Erythroblast (primary cell): ENCODE measurements at regions not wholly inside any gene's neighbourhood (a gene's known extent, or its start where the extent isn't known, plus 50 kb on each side); places are given as distances from the start of the nearest gene placed in this dataset.

Source experiments
- DNase-seq, 2 experiments: peaks; one replicate each; lab custom pipeline; 2025; lab: John Stamatoyannopoulos, UW
- GATA1 ChIP-seq: IDR thresholded peaks from 2 replicates; pipeline ENCODE4 v1.6.1; 2011; ENCODE audit warnings: low read depth, mild to moderate bottlenecking, control low read depth, low read length, moderate library complexity
- POLR2A ChIP-seq: IDR thresholded peaks from 2 replicates; pipeline ENCODE4 v1.6.1; 2011; ENCODE audit warnings: mild to moderate bottlenecking, low read length

DNA sequence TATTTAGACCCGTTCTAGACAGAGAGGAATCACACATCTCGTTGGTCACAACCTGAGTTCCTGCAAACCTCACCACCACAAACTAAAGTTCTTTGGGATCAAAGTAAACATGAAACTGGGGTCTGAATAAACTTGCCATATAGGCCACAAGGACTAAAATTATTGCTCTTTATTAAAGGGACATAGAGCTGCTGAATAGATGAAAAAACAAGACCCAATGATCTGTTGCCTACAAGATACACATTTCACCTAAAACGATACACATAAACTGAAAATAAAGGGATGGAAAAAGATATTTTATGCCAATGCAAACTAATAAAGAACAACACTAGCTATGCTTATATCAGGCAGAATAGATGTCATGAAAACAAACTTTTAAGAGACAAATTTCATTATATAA lies 623.0 kb downstream of the TBC1D32 start:
- no peak for DNase-seq
- TF ChIP-seq GATA1, result no peak
- TF ChIP-seq POLR2A, result no peak

DNA sequence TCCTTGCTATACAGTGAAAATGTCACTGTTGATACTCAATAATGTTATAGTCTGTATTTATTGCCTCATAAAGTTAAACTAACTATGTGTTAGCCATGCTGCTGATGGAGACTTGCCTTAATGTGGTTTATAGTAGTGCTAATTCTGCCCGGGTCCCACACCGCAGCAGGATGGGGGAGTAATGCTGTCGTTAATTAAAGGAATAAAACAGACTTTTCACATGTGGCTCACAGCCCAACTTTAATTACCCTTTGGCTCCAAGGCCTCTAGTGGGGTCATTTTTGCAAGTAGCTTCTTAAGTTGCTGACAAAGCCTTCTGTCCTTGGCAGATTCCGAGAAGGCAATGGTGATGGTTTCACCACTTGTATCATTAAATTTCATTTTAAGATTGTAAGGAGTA lies 634.3 kb downstream of the TBC1D32 start:
- no peak for TF ChIP-seq GATA1
- no peak for TF ChIP-seq POLR2A
- DNase-seq, result no peak

DNA sequence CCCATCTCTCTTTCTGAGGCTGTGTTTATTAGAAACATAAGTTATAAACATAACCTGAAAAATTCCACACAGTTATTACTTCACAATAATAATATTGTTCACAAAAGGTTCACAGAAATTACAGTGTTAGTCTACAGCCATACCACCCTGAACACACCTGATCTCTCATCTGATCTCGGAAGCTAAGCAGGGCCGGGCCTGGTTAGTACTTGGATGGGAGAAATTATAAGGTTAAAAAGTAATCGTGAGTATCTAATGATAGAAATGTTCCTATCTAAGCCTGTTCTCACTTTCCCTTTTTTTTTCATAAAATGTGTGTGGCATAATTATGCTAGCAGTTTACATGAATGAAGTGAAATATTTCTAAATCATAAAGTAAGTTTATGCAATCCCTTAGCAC lies 647.8 kb downstream of the TBC1D32 start:
- TF ChIP-seq POLR2A (no peak), GATA1 (no peak)
- no peak for DNase-seq

DNA sequence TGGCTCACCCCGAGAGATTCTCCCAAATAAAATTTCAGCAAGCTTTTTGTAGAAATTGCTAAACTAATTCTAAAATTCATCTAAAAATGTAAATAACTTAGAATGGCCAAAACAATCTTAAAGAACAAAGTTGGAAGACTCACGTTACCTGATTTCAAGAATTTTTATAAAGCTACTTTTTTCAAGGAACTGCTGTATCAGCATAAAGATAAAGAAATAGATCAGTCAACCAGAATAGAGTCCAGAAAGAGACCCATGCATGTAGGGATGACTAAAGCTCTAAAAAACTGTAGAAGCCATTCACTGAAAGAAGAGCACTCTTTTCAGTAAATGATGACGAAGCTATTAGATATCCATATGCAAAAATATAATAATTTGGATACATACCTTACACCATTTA lies 652.1 kb downstream of the TBC1D32 start:
- no peak for DNase-seq
- TF ChIP-seq GATA1 (no peak), POLR2A (no peak)

DNA sequence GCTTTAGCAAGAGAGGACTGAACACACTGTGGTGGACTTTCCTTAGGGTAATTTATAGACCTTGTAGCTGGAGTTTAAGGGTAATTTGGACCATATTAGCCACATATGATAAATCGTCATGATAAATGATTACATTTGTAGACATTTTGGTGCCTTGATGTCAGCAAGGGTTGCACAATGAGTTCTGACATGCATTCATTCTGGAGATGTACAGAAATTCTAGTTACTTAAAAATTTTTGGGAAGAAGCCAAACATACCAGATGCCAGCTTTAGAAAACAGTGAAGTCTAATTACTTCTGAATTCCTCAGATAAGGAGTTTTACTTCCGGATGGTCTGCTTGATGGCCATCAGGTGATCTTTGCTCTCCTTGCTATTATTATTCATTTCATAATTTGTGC lies 653.1 kb downstream of the TBC1D32 start:
- TF ChIP-seq GATA1, result no peak
- no peak for TF ChIP-seq POLR2A
- DNase-seq, result no peak

DNA sequence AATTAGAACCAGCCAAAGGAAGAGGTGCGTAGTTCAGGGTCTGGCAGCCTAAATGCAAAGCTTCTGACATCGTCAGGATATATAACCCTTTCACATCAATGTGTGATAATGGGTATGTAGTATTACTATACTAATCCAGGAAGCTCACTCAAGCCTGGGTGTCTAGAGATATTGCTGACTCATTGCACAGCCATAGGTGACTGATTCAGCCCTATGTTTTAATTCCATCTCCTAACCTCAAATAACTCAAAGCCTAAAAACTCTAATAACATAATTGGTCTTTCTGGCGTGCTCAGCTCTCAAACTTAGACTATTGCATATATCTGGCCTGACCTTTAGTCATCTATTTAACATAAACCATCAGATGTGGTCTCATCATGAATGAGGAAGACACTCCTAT lies 658.4 kb downstream of the TBC1D32 start:
- DNase-seq, result no peak
- TF ChIP-seq GATA1, result no peak
- no peak for TF ChIP-seq POLR2A

DNA sequence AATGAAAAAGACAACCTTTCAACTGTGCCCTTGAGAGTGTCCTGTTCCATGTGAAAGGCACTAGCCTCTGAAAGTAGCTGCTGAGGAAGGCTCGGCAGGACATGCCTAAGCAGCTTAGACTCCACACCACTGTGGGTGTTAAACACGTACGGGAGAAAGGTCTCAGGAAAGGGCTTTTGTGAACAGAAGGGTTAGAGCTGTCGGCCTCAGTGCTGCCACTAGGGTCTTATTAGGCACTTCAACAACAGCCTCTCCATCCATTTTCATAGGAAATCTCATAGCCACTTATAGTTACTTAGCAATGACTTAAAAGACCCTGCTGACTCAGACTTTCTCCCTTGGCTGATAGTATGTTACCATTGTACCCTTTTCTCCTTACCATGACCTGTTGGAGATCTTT lies 662.8 kb downstream of the TBC1D32 start:
- no peak for DNase-seq
- TF ChIP-seq GATA1 (no peak), POLR2A (no peak)

DNA sequence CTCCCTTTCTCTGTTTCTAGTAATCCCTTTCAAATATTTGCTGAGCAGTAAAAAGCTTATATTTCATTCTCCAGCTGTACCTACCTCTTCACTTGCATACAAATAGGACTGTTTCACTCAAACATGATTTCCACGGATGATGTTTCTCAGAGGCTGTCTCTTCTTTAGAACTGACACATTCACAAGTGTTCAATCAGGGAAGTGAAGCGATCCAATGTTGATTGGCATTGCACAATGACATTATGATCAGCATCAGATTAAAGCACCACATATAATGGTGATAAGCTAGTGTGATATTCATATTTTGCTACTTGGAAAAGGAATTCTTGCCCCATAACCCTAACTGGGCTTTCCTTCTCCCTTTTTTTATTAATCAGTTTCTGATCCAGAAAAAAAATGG lies 681.8 kb downstream of the TBC1D32 start:
- DNase-seq, result no peak
- TF ChIP-seq POLR2A (no peak), GATA1 (no peak)

DNA sequence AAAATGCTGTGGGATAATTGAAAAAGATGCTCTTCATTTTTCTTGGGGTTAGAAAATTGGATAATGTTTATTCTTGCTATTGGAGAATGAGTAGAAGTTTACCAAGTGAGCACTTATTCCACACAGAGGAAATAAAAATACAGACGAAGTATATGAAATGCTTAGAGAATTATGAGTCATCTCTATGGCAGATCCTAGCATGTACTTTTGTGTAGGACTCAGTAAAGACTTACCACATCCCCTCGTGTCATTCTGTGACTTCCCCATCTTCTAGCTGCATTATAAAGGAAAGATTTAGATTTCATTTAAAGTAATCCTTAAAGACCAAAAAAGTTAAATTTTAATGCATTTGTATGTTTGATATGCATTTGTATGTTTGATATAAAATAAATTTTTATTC lies 685.6 kb downstream of the TBC1D32 start:
- DNase-seq, result no peak
- TF ChIP-seq POLR2A (no peak), GATA1 (no peak)

DNA sequence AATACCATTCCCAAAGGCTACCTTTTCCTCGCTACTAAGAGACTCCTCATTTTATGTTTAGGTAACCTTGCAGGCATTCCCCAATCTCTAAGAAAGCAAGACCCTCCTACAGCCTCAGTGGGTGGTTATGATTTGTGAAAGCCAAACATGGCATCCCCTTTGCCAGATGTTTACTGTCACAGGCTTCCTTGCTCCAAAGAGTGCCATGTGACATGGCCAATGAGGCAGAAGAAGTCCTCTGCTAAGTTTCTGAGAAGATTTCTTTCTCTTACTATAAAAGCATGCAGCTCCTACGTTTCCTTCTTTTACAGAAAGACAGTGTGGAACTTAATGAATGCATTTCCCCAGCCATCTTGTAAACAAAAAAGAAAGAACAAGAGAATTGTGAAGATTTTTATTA lies 688.2 kb downstream of the TBC1D32 start:
- no peak for DNase-seq
- TF ChIP-seq GATA1, result no peak
- TF ChIP-seq POLR2A, result no peak

DNA sequence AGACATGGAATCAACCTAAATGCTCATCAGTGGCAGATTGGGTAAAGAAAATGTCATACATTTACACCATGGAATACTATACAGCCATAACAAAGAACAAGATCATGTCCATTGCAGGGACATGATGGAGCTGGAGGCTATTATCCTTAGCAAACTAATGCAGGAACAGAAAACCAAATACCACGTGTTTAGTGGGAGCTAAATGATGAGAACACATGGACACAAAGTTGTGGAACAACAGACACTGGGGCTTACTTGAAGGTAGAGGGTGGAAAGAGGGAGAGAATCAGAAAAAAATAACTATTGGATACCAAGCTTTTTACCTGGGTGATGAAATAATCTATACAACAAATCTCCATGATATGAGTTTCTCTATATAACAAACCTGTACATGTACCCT lies 701.3 kb downstream of the TBC1D32 start:
- DNase-seq, result no peak
- no peak for TF ChIP-seq POLR2A
- TF ChIP-seq GATA1, result no peak

DNA sequence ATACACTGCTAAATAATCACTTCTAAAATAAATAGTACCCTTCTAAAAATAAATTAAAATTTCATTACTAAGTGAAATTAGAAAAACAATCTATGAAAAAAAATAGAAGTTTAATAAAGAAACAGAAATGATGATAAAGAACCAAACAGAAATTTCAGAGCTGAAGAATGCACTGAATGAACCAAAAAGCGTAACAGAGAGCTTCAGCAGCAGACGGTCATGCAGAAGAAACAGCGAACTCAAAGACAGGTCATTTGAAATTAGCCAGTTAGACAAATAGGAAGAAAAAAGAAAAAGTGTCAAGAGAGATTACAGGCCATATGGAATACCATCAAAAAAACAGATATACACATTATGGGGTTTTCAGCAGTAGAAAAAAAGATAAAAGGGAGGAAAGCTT lies 706.7 kb downstream of the TBC1D32 start:
- no peak for TF ChIP-seq POLR2A
- no peak for TF ChIP-seq GATA1
- DNase-seq, result no peak

DNA sequence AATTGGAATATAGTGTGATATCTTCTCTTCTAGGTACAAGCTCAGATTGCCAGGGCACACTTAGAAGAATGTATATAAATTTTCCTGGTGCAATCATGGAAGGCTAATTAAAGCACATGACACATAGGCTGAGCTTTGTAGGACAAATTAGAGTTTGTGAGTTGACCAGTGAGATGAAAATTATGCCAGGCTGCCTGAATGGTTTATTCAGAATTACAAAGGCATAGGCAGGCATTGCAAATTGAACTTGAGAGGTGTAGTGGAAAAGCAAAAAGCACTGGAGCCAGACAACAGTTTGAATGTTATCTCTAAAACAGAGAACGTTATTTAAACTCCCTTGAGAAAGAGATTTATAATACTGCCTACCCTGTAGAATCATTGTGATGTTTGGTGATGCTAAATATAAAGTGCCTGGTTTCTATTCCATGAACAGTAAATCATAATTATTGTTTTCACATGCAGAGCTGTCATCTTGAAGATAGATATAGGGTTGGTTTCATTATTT lies 712.1 kb downstream of the TBC1D32 start:
- TF ChIP-seq GATA1 (no peak), POLR2A (no peak)
- no peak for DNase-seq

DNA sequence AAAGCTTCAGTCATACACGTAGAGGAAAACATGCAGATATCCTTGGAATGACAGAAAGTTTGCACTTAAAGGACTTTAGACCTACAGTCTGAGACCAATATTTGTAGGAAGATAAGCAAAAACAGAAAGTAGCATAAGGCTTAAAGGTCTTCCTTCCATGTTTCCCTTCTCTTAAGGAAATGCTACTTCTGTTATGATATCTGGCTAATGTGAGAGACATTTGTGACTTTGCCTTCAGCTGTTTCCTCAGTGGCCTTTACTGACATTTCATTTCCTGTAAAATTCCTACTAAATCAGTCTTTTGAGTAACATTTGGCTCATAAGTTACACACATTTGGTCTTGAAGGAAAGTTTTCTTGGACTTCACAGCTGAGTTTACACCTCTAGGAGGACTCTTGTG lies 713.4 kb downstream of the TBC1D32 start:
- no peak for DNase-seq
- TF ChIP-seq GATA1 (no peak), POLR2A (no peak)

DNA sequence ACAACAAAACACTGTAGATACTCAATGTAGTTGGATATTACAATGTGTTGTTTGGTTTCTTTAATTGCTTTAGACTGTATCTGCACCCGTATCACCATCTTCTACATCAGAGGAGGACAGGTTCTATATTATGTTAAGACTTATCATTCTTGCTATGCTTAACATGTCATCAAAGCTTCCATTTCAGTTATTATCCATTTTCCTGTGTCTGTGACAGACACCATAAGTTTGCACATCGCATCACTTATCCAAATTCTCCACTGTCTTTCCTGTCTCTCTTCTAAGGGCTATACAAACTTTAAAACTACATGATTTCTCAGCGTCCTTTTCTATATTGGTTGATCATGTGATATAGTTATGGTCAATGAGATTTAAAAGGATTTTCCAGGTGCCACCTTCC lies 719.0 kb downstream of the TBC1D32 start:
- no peak for DNase-seq
- TF ChIP-seq POLR2A, result no peak
- TF ChIP-seq GATA1, result no peak
